ENCODE measurements at regions not wholly inside any gene's neighbourhood (a gene's known extent, or its start where the extent isn't known, plus 50 kb on each side); places are given as distances from the start of the nearest gene placed in this dataset.

GRCh38 chr1:235918465-235918864 is 51.8 kb upstream of the LYST start:
- no peak for TF ChIP-seq CTCF (IDR thresholded peaks at IDR 0.05)
- TF ChIP-seq EZH2 (IDR thresholded peaks at IDR 0.05) = no peak
- TF ChIP-seq EZH2phosphoT487 (IDR thresholded peaks at IDR 0.05) = no peak

Data from neural progenitor cell (in vitro differentiated cells).